NB4 (cell line): ENCODE measurements at regions not wholly inside any gene's neighbourhood (a gene's known extent, or its start where the extent isn't known, plus 50 kb on each side); places are given as distances from the start of the nearest gene placed in this dataset.

Experiments used
- MYC ChIP-seq: IDR thresholded peaks from 2 replicates; pipeline ENCODE4 v1.6.1; 2011; ENCODE audit warnings: low read depth, low read length
- POLR2A ChIP-seq: IDR thresholded peaks from 2 replicates; pipeline ENCODE4 v1.6.1; 2011; ENCODE audit warnings: mild to moderate bottlenecking; ENCODE audit not compliant: insufficient read length; ENCODE audit errors: extremely low read depth
- TF ChIP-seq, protein P1 (sequence below): IDR thresholded peaks from one replicate; pipeline ENCODE4 v1.5.1; 2012; ENCODE audit warnings: low read depth, low read length
- TF ChIP-seq, protein P2 (sequence below): IDR thresholded peaks from 2 replicates; pipeline ENCODE4 v1.6.1; 2011; ENCODE audit warnings: low read depth, low read length

DNA sequence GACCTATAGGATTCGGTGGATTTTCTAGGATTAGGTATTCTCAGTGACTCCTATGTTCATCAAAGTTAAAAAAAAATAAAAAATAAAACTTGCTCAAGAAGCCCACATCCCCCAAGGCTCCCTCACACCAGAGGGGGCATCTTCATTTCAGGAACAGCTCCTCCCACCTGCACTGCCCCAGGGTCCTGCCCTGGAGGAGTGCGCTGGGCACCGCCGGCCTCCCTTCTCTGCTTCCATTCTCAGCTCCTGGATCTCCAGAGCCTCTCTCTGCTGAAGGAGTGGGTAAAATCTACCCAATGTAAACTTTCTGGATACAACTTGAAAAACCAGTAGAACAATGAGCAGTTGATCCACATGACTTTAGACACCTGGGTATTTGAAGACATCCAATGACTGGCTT lies 359.8 kb upstream of the IRX4 start:
- TF ChIP-seq, protein P1, sequence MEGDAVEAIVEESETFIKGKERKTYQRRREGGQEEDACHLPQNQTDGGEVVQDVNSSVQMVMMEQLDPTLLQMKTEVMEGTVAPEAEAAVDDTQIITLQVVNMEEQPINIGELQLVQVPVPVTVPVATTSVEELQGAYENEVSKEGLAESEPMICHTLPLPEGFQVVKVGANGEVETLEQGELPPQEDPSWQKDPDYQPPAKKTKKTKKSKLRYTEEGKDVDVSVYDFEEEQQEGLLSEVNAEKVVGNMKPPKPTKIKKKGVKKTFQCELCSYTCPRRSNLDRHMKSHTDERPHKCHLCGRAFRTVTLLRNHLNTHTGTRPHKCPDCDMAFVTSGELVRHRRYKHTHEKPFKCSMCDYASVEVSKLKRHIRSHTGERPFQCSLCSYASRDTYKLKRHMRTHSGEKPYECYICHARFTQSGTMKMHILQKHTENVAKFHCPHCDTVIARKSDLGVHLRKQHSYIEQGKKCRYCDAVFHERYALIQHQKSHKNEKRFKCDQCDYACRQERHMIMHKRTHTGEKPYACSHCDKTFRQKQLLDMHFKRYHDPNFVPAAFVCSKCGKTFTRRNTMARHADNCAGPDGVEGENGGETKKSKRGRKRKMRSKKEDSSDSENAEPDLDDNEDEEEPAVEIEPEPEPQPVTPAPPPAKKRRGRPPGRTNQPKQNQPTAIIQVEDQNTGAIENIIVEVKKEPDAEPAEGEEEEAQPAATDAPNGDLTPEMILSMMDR = no peak
- TF ChIP-seq MYC = no peak
- TF ChIP-seq POLR2A = no peak
- TF ChIP-seq, protein P2, sequence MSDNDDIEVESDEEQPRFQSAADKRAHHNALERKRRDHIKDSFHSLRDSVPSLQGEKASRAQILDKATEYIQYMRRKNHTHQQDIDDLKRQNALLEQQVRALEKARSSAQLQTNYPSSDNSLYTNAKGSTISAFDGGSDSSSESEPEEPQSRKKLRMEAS = no peak
